HT1080 (cell line): ENCODE measurements at regions not wholly inside any gene's neighbourhood (a gene's known extent, or its start where the extent isn't known, plus 50 kb on each side); places are given as distances from the start of the nearest gene placed in this dataset.
"Not testable (repeated sequence)": the region's sequence is repeated elsewhere in the genome, so short reads cannot be mapped to it uniquely, and the experiment has no call there.

Source experiments
- DNase-seq: peaks from one replicate; pipeline ENCODE4 v3.0.0-alpha.2; 2015; ENCODE audit warnings: low read depth

DNA sequence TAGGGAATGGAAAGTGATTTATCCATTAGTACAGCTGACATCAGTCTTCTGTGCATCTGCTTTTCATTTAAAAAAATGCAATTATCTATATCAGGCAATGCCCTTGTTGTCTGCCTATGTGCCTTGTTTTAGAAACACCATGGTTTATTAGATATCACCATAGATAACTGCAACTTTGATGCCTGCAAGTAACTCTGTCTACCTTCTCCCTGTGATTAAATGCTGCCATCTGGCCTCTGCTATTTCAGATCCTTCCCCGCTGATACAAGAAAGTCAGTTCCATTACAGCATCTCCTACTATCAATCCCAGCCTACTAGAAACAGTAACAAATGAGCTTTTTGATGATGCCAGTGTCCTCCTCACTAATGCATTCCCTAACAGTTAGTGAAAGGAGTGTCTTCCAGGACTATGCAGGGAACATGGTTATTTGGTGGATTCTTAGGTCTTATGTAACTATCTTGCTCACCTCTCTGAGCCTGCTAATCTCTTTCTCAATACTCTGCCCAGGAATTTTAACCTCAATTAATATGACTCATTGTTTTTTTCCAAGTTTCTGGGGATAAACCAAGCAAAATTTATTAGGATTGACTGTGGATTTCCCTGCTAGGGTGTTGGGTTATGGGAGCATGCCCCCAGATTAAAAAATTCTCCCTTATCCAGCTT is 444.9 kb downstream of the RAPGEF2 start:
- peak; percentile 61 for DNase-seq

DNA sequence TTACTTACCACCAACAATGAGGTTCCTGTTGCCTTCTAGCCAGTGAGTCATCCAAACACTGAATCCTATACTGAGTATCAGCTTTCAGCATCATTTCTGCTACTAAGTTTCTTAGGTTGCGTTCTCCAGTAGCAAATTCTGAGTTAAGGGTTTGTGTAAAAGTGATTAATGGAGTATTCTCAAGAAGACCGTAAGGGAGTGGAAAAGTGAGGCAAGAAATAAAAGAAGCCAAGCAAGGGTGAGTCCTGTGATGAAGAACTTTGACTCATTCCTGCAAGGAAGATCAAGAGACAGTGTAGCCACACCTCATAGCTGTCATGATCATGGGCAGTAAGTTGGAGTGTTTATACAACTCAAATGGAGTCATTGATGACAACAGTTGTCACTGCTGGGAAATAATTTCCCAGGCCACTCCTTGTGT is 446.2 kb downstream of the RAPGEF2 start:
- peak; percentile 73 for DNase-seq

DNA sequence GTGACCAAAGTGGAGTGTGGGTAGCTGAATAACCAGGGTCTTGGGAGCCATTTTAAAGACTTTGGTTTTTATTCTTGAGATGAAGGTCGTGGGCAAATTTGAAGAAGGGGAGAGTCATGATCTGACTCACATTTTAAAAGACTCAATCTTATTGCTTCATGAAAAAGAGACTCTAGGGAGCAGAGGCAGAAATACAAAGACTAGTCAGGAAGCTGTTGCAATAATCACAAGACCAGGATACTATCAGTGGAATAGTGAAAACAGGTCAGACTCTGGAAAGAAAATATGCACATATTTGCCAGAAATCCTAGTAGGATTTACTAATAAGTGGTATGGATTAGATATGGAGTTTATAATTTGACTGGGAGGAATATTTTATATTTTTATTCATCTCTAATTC is 448.4 kb downstream of the RAPGEF2 start:
- DNase-seq = peak; percentile 27

DNA sequence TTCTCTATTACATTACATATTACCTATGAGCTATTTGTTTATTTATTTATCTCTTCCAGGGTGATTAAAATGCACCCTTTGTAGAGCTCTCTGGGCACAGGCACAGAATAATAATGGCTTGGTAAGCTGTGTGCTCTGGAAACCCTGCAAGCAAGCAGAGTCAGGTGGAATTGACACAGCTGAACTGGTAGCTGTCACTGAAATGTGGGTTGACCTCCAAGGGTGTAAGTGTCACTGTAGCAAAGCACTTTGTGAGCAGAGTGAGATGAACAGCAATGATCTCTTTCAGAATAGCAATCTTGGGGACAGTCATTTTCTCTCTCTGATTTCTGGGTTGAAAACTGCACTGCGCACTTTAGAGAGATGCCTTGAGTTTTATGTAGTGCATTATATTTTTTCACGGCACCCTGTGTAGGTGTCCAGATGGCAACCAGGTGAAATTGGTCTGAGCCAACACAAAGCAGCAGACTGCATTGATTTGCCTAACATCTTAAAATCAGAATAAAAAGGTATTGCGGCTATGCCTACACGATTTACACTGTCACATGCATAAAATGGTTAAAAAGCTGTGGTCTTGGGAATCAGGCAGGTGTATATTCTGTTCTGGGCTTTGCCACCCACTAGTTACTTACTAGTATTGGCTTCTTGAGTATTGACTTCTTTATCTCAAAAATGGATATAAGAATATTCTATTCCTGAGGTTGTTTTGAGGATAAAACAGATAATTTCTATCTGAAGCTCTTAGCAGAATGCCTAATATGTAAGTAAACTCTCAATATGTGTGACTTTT is 450.3 kb downstream of the RAPGEF2 start:
- no peak for DNase-seq

DNA sequence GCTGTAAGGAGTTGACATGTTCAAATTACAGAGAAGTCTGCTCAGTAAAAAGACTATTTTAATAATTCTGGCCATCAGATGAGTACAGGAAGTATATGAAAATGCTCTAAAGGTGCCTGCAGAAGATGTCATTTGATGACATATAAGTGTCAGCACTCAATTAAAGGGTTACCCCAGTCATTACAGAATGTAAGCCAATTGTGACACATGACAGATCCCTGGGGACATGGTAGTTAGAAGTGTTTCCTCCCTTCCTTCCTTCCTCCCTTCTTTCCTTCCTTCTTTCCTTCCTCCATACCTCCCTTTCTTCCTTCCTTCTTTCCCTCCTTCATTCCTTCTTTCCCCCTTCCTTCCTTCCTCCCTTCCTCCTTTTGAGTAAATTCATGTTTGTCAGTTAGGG is 453.0 kb downstream of the RAPGEF2 start:
- DNase-seq = no peak

DNA sequence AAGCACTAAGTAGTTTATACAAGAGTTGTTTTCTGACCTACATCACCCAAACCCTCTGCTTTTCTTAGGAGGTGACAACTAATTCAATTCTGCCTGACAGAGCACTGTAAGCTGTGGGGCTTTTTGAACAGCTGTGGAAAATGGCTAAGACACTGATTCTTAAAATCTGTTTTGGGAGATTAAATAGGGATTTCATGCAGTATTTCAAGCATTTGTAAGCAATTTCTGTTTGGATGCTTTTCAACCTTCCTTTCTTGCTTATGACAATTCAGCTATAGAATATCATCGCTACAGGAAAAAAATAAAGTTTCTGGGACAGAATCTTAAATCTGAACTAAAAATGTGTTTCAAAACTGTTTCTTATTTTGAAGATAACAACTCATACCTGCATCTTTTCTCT is 459.5 kb downstream of the RAPGEF2 start:
- DNase-seq = no peak

DNA sequence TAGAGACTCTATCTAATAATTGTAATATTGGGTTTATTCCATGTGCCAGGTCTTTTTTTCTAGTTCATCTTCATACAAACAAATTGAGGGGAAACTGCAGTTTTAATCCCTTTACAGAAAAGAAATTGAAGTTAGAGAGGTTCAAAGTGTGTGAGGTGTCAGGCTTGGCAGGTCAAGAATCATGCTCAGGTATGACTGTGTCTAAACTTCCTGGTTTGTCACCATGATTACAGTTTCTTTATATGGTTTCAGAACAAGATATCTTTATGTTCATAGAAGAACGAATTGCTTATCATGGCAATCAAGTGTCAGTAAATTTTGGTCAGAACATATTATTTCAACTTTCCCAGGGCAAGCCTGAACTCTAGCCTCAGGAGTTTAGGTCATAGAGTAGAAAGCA is 460.4 kb downstream of the RAPGEF2 start:
- no peak for DNase-seq

DNA sequence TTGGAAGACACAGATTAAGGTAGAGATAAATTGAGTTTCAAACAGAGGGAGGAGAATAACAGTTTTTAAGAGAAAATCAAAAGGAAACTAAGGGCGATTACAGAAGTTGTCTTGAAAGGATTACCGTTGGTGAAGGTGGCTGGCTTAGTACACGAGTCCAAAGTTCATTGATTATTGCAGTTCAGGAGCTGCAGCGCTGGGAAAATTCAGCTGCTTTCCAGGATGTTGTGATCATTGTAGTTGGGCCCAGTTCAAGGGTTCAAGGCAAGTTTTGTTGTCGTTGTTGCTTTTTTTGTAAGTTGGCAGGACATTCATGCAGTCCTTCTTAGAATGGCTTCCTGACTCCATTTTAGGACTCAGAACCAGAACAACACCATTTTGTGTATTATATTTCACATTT is 461.7 kb downstream of the RAPGEF2 start:
- no peak for DNase-seq

DNA sequence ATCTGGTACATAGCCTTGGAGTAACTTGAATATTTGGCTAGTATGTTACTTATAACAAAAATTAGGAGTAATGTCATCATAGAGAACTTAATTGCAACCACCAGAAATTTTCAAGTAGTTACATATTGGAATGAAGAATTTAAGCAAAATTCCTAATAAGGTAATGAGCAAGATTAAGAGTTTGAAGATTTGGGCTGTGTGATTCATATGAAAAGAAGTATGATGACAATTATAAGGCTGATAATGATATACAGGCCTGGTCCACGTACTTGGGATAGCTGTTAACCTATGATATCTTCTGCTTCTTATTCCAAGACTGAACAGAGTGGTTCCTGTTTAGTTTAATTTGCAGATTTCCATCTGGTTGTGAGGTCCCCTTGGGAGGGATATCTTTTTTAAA is 463.9 kb downstream of the RAPGEF2 start:
- DNase-seq = no peak

DNA sequence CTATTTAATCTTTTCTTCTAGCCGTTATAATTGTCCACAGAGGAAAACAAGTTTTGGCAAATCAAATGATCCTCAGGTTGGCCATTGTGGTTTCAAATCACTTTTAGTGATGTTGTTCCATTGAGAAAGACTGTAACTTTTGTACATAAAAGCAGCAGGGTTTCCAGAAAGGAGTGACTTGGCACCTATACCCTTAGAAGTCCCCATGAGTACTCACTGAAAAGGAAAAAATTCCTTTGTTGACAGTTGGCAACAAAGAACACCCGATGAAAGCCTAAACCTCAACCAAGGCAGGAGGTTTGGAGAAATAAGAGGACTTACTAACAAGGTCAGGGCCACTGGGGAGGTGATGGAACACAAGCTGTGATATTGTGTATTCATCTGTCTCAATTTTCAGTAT is 474.4 kb downstream of the RAPGEF2 start:
- no peak for DNase-seq

DNA sequence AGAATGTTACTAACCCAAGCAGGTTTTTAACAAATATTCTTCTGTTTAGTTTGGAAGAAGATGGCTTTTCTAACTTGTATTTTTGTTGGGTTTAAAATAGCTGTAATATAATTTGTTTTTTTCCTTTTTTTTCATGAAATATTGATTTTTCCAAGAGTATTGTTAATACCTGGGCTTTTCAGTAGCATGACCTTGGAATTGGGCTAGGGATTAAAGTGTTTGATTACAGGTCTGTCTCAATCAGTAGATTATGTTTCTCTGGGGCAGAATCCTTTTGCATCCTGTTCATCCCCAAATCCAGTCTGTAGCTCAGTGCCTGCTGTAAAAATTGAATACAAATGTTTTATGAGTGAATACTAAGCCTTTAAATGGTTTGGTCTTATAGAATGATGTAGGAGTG is 479.8 kb downstream of the RAPGEF2 start:
- DNase-seq = no peak

DNA sequence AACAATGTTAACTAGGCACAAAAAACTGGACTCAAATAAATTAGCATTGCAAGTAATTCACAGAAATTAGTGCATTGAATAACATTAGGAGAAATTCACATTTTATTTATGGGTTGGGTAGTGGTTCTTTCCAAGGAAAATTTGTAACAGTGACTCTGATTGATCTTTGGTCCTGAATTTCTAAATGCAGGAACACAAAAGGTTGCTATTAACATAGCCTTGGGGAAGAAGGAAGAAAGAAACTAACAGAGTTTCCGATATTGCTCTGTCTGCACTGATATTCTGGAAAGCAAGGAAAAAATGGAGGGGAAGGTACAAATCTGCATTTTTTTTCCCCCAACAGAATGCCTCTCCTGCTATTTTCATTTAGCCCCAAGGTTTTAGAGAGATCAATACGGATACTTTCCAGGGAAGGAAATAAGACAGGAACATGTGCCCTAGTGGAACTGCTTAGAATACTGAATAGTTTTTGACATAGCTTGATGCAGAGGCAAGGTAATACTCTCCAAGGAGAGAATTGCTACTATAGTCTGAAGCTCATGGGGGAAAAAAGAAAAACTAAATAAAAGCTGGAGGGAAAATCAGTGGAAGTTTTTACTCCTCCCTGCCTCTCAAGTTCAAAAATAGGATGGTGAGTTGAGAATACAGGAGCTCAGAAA is 490.1 kb downstream of the RAPGEF2 start:
- no peak for DNase-seq

DNA sequence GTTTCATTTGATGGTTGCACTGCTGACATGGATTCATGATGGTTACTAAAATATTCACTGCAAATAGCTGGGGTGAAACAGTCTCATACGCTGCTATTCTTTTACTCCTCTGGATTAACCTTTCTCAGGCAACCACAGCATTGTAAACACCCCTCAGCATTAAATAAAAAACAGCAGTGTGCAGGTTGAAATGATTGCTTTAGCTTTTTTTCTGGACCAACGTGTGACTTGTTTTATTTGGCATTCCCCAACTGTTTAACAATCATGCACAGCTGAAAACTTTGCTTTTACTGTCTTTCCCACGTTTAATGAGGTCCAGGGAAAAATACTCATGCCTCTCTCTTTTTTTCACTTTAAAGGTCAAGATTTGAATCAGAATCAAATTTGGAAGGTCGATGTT is 490.8 kb downstream of the RAPGEF2 start:
- DNase-seq = no peak

DNA sequence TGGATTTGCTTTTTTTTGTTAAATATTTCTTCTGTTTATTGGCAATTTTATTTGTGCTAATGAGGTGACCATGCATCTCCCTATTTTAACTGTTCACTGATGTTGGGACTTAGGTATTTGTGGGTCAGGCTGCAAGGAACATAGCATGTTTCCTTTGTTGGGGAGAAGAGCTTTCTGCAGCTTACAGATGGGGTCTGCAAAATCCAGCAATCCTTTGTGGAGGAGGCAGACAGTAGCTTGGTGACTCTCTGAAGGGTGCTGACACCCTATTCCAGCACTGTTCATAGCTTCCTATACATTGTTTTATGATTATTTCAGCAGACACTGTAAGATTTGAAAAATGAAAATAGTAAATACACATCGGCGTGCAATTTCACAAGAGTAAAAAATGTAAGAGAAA is 491.7 kb downstream of the RAPGEF2 start:
- no peak for DNase-seq

DNA sequence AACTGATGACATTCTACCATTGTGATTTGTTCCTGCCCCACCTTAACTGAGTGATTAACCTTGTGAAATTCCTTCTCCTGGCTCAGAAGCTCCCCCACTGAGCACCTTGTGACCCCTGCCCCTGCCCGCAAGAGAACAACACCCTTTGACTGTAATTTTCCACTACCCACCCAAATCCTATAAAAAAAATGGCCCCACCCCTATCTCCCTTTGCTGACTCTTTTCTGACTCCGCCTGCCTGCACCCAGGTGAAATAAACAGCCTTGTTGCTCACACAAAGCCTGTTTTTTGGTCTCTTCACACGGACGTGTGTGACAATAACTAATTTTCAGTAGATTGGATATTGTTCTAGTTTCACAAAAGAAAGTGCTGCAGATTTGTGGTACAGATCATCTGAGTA is 492.2 kb downstream of the RAPGEF2 start:
- DNase-seq = not testable (repeated sequence)

DNA sequence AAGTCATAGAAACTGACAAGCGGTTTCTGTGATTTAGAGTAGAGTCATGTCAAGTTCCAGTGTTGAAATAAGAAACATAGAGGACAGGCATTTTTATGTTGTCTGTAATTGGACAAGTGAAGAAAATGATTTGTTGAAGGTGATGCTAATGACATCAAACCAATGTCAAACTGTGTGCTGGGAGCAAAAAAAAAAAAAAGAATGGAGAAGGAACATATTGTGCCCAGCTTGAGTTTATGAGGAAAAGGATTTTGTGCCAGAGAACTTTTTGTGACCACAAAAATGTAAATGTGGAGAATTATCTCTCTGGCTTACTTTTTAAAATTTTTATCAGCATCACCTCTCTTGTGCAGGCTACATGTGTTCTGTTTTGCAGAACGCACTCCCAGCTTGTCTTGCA is 495.7 kb downstream of the RAPGEF2 start:
- no peak for DNase-seq

DNA sequence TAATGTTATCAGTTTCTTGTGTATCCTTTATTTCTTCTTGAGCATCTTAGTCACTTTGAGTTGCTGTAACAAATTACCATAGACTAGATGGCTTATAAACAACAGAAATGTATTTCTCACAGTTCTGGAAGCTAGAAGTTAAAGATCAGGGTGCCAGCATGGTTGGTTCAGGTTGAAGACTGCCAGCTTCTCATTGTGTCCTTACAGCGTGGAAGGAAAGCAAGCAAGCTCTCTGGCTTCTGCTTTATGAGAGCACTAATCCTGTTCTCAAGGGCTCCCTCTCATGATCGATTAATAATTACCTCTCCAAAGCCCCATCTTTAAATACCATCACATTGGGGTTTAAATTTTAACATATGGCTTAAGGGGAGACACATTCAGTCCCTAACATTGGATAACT is 497.2 kb downstream of the RAPGEF2 start:
- no peak for DNase-seq

DNA sequence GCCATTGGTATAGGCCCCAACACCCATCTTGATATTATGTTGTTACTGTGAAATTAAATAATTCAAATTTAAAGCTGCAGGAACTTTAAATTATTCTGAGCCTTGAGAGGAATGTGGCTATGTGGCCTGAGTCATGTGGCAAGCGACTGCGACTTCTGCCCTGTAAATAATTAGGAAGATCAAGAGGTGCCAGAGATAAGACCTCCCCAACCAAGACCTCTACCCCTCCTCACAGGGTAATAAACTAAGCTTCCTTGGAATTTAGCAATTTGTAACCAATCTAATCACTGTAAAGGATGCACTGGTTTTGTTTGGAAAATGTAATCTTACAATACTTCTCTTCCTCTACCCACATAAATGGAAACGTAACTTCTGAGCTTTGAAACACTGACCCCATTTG is 501.9 kb downstream of the RAPGEF2 start:
- DNase-seq = no peak

DNA sequence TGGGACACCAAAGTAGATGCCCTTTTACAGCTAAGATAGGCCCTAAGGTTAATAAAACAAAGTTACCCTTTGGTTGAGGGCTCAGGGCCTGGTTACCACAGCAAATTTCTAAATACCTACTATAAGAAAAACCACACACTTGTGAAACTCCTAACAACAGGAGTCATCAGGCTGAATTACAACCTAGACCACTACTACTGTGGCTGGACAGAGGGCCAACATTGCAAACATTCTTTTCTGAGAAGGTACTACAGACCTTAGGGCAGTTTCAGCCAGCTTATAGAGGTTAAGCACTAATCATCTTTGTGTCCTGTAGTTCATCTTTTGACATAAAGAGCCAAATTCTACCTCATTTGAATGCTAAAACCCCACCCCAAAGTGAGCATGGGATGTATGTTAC is 504.0 kb downstream of the RAPGEF2 start:
- DNase-seq = peak; percentile 31

DNA sequence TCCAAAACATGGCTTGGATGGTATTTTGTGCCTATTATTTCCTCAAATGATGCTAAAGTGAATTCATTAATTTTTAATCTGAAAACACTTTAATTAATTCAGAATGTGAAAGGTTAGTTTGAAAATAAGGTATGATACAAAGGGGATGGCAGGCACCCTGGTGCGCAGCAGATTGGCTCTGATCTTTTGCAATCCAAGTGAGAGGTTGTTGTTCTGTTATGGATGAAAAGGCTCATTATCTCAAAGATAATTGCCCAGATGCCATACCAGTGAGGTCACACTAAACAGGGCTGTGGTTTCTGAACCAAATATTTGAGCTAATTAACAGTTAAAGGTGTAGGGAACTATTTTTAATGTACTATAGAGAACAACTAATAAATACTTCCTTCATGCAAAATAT is 504.9 kb downstream of the RAPGEF2 start:
- no peak for DNase-seq

DNA sequence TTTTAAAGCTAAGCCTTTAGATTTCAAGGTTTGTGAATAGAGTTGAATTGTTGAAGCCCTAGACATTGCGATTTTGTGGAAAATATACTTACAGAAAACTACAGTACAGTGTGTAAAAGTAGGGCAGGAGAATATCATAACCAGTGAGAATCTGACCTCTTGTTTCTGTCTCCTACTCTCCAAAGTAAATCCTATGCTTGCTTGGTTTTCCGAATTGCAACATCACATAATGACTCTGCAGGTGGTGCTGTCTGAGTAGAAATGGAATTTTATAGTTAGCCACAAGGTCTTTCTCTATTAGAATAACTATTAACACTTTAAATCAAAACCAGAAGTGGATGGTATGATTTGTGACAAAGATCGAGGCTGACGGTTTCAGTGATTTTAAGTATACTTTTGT is 505.6 kb downstream of the RAPGEF2 start:
- peak; percentile 10 for DNase-seq

DNA sequence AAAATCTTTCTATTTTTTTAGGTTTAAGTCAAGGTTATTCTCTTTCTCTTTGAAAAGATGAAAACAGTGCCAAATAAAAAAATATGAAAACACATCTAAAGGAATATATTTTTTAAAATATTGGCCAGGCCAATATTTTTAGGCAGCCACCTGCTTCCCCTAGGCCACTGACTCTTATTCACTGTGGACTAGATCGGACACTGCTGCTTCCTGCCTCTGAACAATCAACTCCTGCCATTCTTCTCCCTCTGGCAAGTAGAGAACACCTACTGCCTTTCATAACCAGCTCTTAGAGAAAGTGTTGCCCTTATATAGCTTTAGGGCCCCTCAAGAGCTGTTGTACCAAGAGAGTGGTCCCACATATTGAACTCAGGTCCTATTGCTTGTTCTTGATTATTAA is 529.2 kb downstream of the RAPGEF2 start:
- DNase-seq = no peak
